ENCODE measurements at regions not wholly inside any gene's neighbourhood (a gene's known extent, or its start where the extent isn't known, plus 50 kb on each side); places are given as distances from the start of the nearest gene placed in this dataset.

- DNase-seq (ENCODE audit: extremely low spot score, unreplicated experiment) = no peak
- no peaks in the 10 kb centered on the region for H3K9me3 Mint-ChIP-seq (ENCODE audit: unreplicated experiment)
- no peak overlapping the region for H3K4me3 Mint-ChIP-seq (ENCODE audit: unreplicated experiment)
- no peak overlapping the region for H3K27ac Mint-ChIP-seq (ENCODE audit: unreplicated experiment)
- no peaks in the 10 kb centered on the region for H3K4me1 Mint-ChIP-seq (ENCODE audit: unreplicated experiment)
- no peak for TF ChIP-seq CTCF (IDR thresholded peaks at IDR 0.05)
- no peaks in the 10 kb centered on the region for H3K36me3 Mint-ChIP-seq (ENCODE audit: unreplicated experiment)
- no peaks in the 10 kb centered on the region for H3K27me3 Mint-ChIP-seq (ENCODE audit: unreplicated experiment)
These were observed 1372.4 kb downstream of the C4orf33 start for GRCh38 chr4:130468340-130468739.

GRCh38 chr4:130478406-130478805 lies 1382.5 kb downstream of the C4orf33 start:
- no peak for DNase-seq (ENCODE audit: extremely low spot score, unreplicated experiment)
- H3K36me3 Mint-ChIP-seq (ENCODE audit: unreplicated experiment) = no peaks in the 10 kb centered on the region
- no peaks in the 10 kb centered on the region for H3K27me3 Mint-ChIP-seq (ENCODE audit: unreplicated experiment)

GRCh38 chr4:130479020-130479419 lies 1383.1 kb downstream of the C4orf33 start:
- H3K4me1 Mint-ChIP-seq (ENCODE audit: unreplicated experiment) = peaks cover 7% of the 10 kb centered on the region
- H3K27me3 Mint-ChIP-seq (ENCODE audit: unreplicated experiment) = no peaks in the 10 kb centered on the region
- no peak overlapping the region for H3K4me3 Mint-ChIP-seq (ENCODE audit: unreplicated experiment)
- DNase-seq (ENCODE audit: extremely low spot score, unreplicated experiment) = no peak
- H3K9me3 Mint-ChIP-seq (ENCODE audit: unreplicated experiment) = peaks cover 4% of the 10 kb centered on the region
- H3K27ac Mint-ChIP-seq (ENCODE audit: unreplicated experiment) = no peak overlapping the region
- no peaks in the 10 kb centered on the region for H3K36me3 Mint-ChIP-seq (ENCODE audit: unreplicated experiment)
- no peak for TF ChIP-seq CTCF (IDR thresholded peaks at IDR 0.05)

More at GRCh38 chr4:130478406-130478805, 1382.5 kb downstream of the C4orf33 start:
- H3K9me3 Mint-ChIP-seq (ENCODE audit: unreplicated experiment) = peaks cover 4% of the 10 kb centered on the region
- no peak overlapping the region for H3K4me3 Mint-ChIP-seq (ENCODE audit: unreplicated experiment)
- no peak for TF ChIP-seq CTCF (IDR thresholded peaks at IDR 0.05)
- H3K27ac Mint-ChIP-seq (ENCODE audit: unreplicated experiment) = no peak overlapping the region
- H3K4me1 Mint-ChIP-seq (ENCODE audit: unreplicated experiment) = peaks cover 3% of the 10 kb centered on the region

GRCh38 chr4:130479674-130480073 lies 1383.7 kb downstream of the C4orf33 start:
- Mint-ChIP-seq H3K27ac (ENCODE audit: unreplicated experiment) (no peak overlapping the region), H3K27me3 (ENCODE audit: unreplicated experiment) (no peaks in the 10 kb centered on the region), H3K36me3 (ENCODE audit: unreplicated experiment) (no peaks in the 10 kb centered on the region), H3K4me3 (ENCODE audit: unreplicated experiment) (no peak overlapping the region), H3K4me1 (ENCODE audit: unreplicated experiment) (peaks cover 8% of the 10 kb centered on the region), H3K9me3 (ENCODE audit: unreplicated experiment) (peaks cover 4% of the 10 kb centered on the region)
- no peak for TF ChIP-seq CTCF (IDR thresholded peaks at IDR 0.05)
- DNase-seq (ENCODE audit: extremely low spot score, unreplicated experiment) = no peak

GRCh38 chr4:130484826-130485225 lies 1388.9 kb downstream of the C4orf33 start:
- Mint-ChIP-seq H3K27me3 (ENCODE audit: unreplicated experiment) (no peaks in the 10 kb centered on the region), H3K4me1 (ENCODE audit: unreplicated experiment) (peaks cover 25% of the 10 kb centered on the region), H3K27ac (ENCODE audit: unreplicated experiment) (peak overlapping the region; percentile 79), H3K9me3 (ENCODE audit: unreplicated experiment) (peaks cover 10% of the 10 kb centered on the region), H3K36me3 (ENCODE audit: unreplicated experiment) (no peaks in the 10 kb centered on the region), H3K4me3 (ENCODE audit: unreplicated experiment) (no peak overlapping the region)
- no peak for TF ChIP-seq CTCF (IDR thresholded peaks at IDR 0.05)
- DNase-seq (ENCODE audit: extremely low spot score, unreplicated experiment) = no peak
